HG03159 (cell line): ENCODE measurements at regions not wholly inside any gene's neighbourhood (a gene's known extent, or its start where the extent isn't known, plus 50 kb on each side); places are given as distances from the start of the nearest gene placed in this dataset.

Experiments used
- ATAC-seq: cut with Tn5 transposase; IDR thresholded peaks from one replicate; pipeline ENCODE4 v1.9.1; 2021; ENCODE audit warnings: mild to moderate bottlenecking, moderate library complexity; ENCODE audit not compliant: unreplicated experiment

- no peak for ATAC-seq
These were observed 160.6 kb upstream of the COL21A1 start for GRCh38 chr6:56407883-56408410.

- peak; percentile 63 for ATAC-seq
These were observed 159.2 kb upstream of the COL21A1 start for GRCh38 chr6:56406276-56407269.

GRCh38 chr6:56404599-56404998, 157.2 kb upstream of the COL21A1 start:
- ATAC-seq, result no peak

GRCh38 chr6:56403745-56404144, 156.4 kb upstream of the COL21A1 start:
- no peak for ATAC-seq

GRCh38 chr6:56401477-56402070, 154.2 kb upstream of the COL21A1 start:
- ATAC-seq, result no peak

GRCh38 chr6:56400273-56400672, 152.9 kb upstream of the COL21A1 start:
- ATAC-seq, result no peak

GRCh38 chr6:56399672-56400263, 152.4 kb upstream of the COL21A1 start:
- no peak for ATAC-seq

- no peak for ATAC-seq
These were observed 151.9 kb upstream of the COL21A1 start for GRCh38 chr6:56399250-56399671.

GRCh38 chr6:56396435-56396834, 149.1 kb upstream of the COL21A1 start:
- ATAC-seq, result no peak

- no peak for ATAC-seq
These were observed 146.5 kb upstream of the COL21A1 start for GRCh38 chr6:56393615-56394612.

GRCh38 chr6:56388415-56388755, 141.0 kb upstream of the COL21A1 start:
- no peak for ATAC-seq

- ATAC-seq, result no peak
These were observed 140.4 kb upstream of the COL21A1 start for GRCh38 chr6:56387621-56388414.

GRCh38 chr6:56386717-56387116, 139.3 kb upstream of the COL21A1 start:
- ATAC-seq, result no peak

- ATAC-seq, result no peak
These were observed 138.7 kb upstream of the COL21A1 start for GRCh38 chr6:56385981-56386593.

GRCh38 chr6:56383160-56383559, 135.8 kb upstream of the COL21A1 start:
- no peak for ATAC-seq

- no peak for ATAC-seq
These were observed 135.1 kb upstream of the COL21A1 start for GRCh38 chr6:56382416-56382940.

- no peak for ATAC-seq
These were observed 134.4 kb upstream of the COL21A1 start for GRCh38 chr6:56381801-56382251.

GRCh38 chr6:56380476-56380875, 133.1 kb upstream of the COL21A1 start:
- no peak for ATAC-seq
